MCF 10A (cell line): ENCODE measurements at regions not wholly inside any gene's neighbourhood (a gene's known extent, or its start where the extent isn't known, plus 50 kb on each side); places are given as distances from the start of the nearest gene placed in this dataset.

ENCODE experiments used
- BruUV-seq: library from RNA; stranded (reverse); fragments of 400-500 nt; replicated peaks from 2 replicates; lab custom pipeline; 2021; lab: Mats Ljungman, UMichigan
- CTCF ChIA-PET: fragments of 300-600 bp; sonication (Branson Sonifier 250); formaldehyde crosslinking; extraction: SDS; loops from one replicate; lab custom pipeline; 2021; ENCODE audit warnings: antibody characterized with exemption, inconsistent platforms; lab: Yijun Ruan, JAX
- POLR2A ChIA-PET: fragments of 300-600, 350-650 bp; sonication (Branson Sonifier 250); formaldehyde crosslinking; extraction: SDS; loops from one replicate; lab custom pipeline; 2020; ENCODE audit warnings: antibody characterized with exemption, inconsistent platforms; lab: Yijun Ruan, JAX
- DNase-seq: peaks from one replicate; pipeline ENCODE4 v3.0.0-alpha.2; 2018; ENCODE audit not compliant: unreplicated experiment
- H3K27ac Mint-ChIP-seq: one replicate; pipeline ENCODE4 v1.8.0; 2022; ENCODE audit warnings: mild to moderate bottlenecking, low read depth, mixed read lengths; ENCODE audit not compliant: unreplicated experiment
- H3K27me3 Mint-ChIP-seq: one replicate; pipeline ENCODE4 v1.8.0; 2022; ENCODE audit warnings: mixed read lengths; ENCODE audit not compliant: insufficient read depth, unreplicated experiment
- H3K36me3 Mint-ChIP-seq: one replicate; pipeline ENCODE4 v1.8.0; 2022; ENCODE audit warnings: mild to moderate bottlenecking, moderate library complexity, mixed read lengths; ENCODE audit not compliant: insufficient read depth, unreplicated experiment
- H3K4me1 Mint-ChIP-seq: one replicate; pipeline ENCODE4 v1.8.0; 2022; ENCODE audit warnings: mixed read lengths; ENCODE audit not compliant: insufficient read depth, unreplicated experiment
- H3K4me3 Mint-ChIP-seq: one replicate; pipeline ENCODE4 v1.8.0; 2022; ENCODE audit warnings: mild to moderate bottlenecking, moderate library complexity, mixed read lengths; ENCODE audit not compliant: unreplicated experiment
- H3K9me3 Mint-ChIP-seq: one replicate; pipeline ENCODE4 v1.8.0; 2022; ENCODE audit warnings: mixed read lengths; ENCODE audit not compliant: unreplicated experiment
- CTCF ChIP-seq: fragments of 200-600 bp; IDR thresholded peaks from one replicate; pipeline ENCODE4 v1.8.0; 2022; ENCODE audit warnings: antibody characterized with exemption, mild to moderate bottlenecking; ENCODE audit not compliant: unreplicated experiment
- intact Hi-C: fragments of 100-400 bp; cut with micrococcal nuclease; formaldehyde crosslinking; loops from 2 replicates; pipeline ENCODE4 v1.14.1; 2022

DNA sequence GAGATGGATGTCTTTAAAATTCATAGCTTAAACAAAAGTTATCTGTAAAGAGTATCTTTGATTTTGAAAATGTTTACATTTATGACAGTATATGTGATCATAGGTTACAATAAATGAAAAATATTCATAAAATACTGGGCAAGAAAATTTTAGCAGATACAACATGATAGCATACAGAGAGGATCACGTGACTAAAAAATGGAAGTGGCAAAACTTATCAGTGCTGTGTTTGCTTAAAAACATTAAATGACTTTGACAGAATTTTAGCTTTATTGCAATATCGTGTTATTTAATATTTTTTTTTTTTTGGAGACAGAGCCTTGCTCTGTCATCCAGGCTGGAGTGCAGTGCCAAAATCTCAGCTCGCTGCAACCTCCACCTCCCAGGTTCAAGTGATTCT lies 2294.1 kb downstream of the NCAM2 start:
- Mint-ChIP-seq H3K27ac (no peak overlapping the region), H3K4me1 (no peaks in the 10 kb centered on the region), H3K9me3 (peaks cover 15% of the 10 kb centered on the region), H3K27me3 (no peaks in the 10 kb centered on the region), H3K4me3 (no peak overlapping the region), H3K36me3 (no peaks in the 10 kb centered on the region)
- CTCF ChIA-PET, result interaction anchor here (0.5 kb wide), 1 partner anchor 376 kb away, joined by 3 read pairs; no protein-coding TSS in a partner anchor
- no peak for DNase-seq
- no TSS peak for BruUV-seq
- TF ChIP-seq CTCF, result no peak
- intact Hi-C loops, result no loop called here
- POLR2A ChIA-PET, result no interaction called here

DNA sequence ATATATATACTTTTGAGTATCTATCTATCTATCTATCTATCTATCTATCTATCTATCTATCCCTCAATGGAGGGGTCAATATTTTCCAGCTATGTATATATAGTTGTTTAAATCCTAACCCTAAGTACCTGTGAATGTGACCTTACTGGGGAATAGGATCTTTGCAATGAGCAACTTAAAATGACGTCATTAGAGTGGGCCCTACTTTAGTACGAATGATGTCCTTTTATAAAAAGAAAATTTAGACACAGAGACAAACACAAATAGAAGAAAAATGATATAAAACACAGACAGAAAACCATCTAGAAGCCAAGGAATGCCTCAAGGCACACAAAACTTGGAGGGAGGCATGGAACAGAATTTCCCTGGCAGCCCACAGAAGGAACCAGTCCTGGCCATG lies 2283.7 kb downstream of the NCAM2 start:
- H3K36me3 Mint-ChIP-seq, result peaks cover 6% of the 10 kb centered on the region
- intact Hi-C loops, result no loop called here
- ChIA-PET CTCF (interaction anchor here (0.6 kb wide), 1 partner anchor 260 kb away, joined by 5 read pairs; no protein-coding TSS in a partner anchor), POLR2A (no interaction called here)
- no peak for DNase-seq
- peaks cover 6% of the 10 kb centered on the region for H3K4me1 Mint-ChIP-seq
- TF ChIP-seq CTCF, result no peak
- peaks cover 5% of the 10 kb centered on the region for H3K9me3 Mint-ChIP-seq
- BruUV-seq, result no TSS peak
- H3K4me3 Mint-ChIP-seq, result no peak overlapping the region
- H3K27me3 Mint-ChIP-seq, result no peaks in the 10 kb centered on the region
- H3K27ac Mint-ChIP-seq, result no peak overlapping the region

- no peak for DNase-seq
- no peak overlapping the region for H3K27ac Mint-ChIP-seq
- no peaks in the 10 kb centered on the region for H3K36me3 Mint-ChIP-seq
- H3K4me1 Mint-ChIP-seq, result peaks cover 6% of the 10 kb centered on the region
- no peak for TF ChIP-seq CTCF
- no peak overlapping the region for H3K4me3 Mint-ChIP-seq
- intact Hi-C loops, result no loop called here
- BruUV-seq, result no TSS peak
- no peaks in the 10 kb centered on the region for H3K27me3 Mint-ChIP-seq
- ChIA-PET CTCF (interaction anchor here (0.6 kb wide), 1 partner anchor 49 kb away, joined by 3 read pairs; no protein-coding TSS in a partner anchor), POLR2A (interaction anchor here (0.7 to 1.2 kb wide), 2 partner anchors 37 to 50 kb away, joined by 3 to 4 read pairs; no protein-coding TSS in a partner anchor)
- no peaks in the 10 kb centered on the region for H3K9me3 Mint-ChIP-seq
Measured at GRCh38 chr21:23249760-23250159, 2251.6 kb downstream of the NCAM2 start.

- no peaks in the 10 kb centered on the region for H3K9me3 Mint-ChIP-seq
- intact Hi-C loops, result no loop called here
- H3K27ac Mint-ChIP-seq, result no peak overlapping the region
- POLR2A ChIA-PET, result no interaction called here
- BruUV-seq, result no TSS peak
- no peak for DNase-seq
- H3K4me1 Mint-ChIP-seq, result peaks cover 6% of the 10 kb centered on the region
- H3K36me3 Mint-ChIP-seq, result no peaks in the 10 kb centered on the region
- no peak for TF ChIP-seq CTCF
- no peaks in the 10 kb centered on the region for H3K27me3 Mint-ChIP-seq
- CTCF ChIA-PET, result no interaction called here
- H3K4me3 Mint-ChIP-seq, result no peak overlapping the region
Measured at GRCh38 chr21:23247334-23247733, 2249.1 kb downstream of the NCAM2 start.
